Ovary (tissue), 3 donors: ENCODE measurements at regions not wholly inside any gene's neighbourhood (a gene's known extent, or its start where the extent isn't known, plus 50 kb on each side); places are given as distances from the start of the nearest gene placed in this dataset.

Experiments used
- EP300 ChIP-seq: sonication (generic); formaldehyde crosslinking; IDR thresholded peaks from one replicate; pipeline ENCODE4 v1.6.1; 2017; ENCODE audit warnings: antibody characterized with exemption
- POLR2A ChIP-seq: fragments of 450-650 bp; IDR thresholded peaks from one replicate; pipeline ENCODE4 v1.6.1; 2017; ENCODE audit warnings: antibody characterized with exemption, mild to moderate bottlenecking, moderate library complexity
- TF ChIP-seq, protein P1 (sequence below), 3 donors: fragments of 450-650 bp in 2 of 3; fragments of 200-600 bp in 1 of 3; IDR thresholded peaks; one replicate each; pipeline versions ENCODE4 v1.5.1 to v1.8.0; 2016 to 2022; ENCODE audit warnings: antibody characterized with exemption in 3 of 3, mild to moderate bottlenecking in 1 of 3
- donor health status: DM: no; HTN: no; CAD: no.

DNA sequence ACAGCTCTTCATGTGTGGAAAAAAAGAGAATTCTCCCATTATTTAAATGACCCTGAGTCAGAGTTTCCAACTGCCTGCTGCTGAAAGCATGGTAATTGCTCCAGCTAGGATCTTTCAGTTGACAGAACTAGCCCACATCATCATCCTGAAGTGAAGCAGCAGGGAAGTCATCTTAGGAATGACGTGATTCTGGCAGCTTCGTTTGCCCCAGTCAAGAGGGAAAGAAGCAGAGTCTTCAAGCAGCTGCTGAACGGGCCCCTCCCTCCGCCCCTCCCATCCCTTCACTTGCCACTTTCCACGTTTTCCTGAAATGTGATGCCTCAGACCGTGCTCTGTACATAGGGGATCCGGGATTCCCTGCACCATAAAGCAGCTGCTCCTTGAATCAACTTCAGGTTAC lies 455.0 kb upstream of the TMEM132C start:
- TF ChIP-seq, protein P1, sequence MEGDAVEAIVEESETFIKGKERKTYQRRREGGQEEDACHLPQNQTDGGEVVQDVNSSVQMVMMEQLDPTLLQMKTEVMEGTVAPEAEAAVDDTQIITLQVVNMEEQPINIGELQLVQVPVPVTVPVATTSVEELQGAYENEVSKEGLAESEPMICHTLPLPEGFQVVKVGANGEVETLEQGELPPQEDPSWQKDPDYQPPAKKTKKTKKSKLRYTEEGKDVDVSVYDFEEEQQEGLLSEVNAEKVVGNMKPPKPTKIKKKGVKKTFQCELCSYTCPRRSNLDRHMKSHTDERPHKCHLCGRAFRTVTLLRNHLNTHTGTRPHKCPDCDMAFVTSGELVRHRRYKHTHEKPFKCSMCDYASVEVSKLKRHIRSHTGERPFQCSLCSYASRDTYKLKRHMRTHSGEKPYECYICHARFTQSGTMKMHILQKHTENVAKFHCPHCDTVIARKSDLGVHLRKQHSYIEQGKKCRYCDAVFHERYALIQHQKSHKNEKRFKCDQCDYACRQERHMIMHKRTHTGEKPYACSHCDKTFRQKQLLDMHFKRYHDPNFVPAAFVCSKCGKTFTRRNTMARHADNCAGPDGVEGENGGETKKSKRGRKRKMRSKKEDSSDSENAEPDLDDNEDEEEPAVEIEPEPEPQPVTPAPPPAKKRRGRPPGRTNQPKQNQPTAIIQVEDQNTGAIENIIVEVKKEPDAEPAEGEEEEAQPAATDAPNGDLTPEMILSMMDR (IDR thresholded peaks at IDR 0.05), result no peak
- TF ChIP-seq POLR2A, result no peak
- TF ChIP-seq EP300, result no peak
